Liver (tissue), 1 donor: ENCODE measurements at regions not wholly inside any gene's neighbourhood (a gene's known extent, or its start where the extent isn't known, plus 50 kb on each side); places are given as distances from the start of the nearest gene placed in this dataset.

Source experiments
- TF ChIP-seq, protein P1 (sequence below): IDR thresholded peaks from 2 replicates; pipeline ENCODE4 v1.6.1; 2016; ENCODE audit warnings: antibody characterized with exemption
- TF ChIP-seq, protein P2 (sequence below): IDR thresholded peaks from 2 replicates; pipeline ENCODE4 v1.6.1; 2016; ENCODE audit warnings: antibody characterized with exemption, mild to moderate bottlenecking

DNA sequence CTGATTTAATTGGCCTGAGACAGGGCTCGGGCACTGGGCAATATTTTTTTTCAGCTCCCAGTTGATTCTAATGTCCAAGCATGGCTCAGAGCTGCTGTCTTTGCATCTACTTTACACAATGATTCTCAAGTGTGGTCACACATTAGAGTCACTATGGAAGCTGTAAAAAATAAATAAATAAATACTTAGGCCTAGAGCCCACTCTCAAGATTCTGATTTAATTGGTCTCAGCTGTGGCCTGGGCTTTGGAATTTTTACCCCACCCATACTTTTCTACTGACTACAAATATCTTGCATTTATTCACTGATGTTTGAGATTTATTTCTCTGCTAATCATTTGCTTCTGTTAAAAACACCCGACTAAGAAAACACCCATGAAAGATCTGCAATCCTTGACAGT lies 145.7 kb upstream of the SRD5A2 start:
- TF ChIP-seq, protein P1, sequence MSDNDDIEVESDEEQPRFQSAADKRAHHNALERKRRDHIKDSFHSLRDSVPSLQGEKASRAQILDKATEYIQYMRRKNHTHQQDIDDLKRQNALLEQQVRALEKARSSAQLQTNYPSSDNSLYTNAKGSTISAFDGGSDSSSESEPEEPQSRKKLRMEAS, result no peak
- TF ChIP-seq, protein P2, sequence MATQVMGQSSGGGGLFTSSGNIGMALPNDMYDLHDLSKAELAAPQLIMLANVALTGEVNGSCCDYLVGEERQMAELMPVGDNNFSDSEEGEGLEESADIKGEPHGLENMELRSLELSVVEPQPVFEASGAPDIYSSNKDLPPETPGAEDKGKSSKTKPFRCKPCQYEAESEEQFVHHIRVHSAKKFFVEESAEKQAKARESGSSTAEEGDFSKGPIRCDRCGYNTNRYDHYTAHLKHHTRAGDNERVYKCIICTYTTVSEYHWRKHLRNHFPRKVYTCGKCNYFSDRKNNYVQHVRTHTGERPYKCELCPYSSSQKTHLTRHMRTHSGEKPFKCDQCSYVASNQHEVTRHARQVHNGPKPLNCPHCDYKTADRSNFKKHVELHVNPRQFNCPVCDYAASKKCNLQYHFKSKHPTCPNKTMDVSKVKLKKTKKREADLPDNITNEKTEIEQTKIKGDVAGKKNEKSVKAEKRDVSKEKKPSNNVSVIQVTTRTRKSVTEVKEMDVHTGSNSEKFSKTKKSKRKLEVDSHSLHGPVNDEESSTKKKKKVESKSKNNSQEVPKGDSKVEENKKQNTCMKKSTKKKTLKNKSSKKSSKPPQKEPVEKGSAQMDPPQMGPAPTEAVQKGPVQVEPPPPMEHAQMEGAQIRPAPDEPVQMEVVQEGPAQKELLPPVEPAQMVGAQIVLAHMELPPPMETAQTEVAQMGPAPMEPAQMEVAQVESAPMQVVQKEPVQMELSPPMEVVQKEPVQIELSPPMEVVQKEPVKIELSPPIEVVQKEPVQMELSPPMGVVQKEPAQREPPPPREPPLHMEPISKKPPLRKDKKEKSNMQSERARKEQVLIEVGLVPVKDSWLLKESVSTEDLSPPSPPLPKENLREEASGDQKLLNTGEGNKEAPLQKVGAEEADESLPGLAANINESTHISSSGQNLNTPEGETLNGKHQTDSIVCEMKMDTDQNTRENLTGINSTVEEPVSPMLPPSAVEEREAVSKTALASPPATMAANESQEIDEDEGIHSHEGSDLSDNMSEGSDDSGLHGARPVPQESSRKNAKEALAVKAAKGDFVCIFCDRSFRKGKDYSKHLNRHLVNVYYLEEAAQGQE, result no peak
